ENCODE measurements at regions not wholly inside any gene's neighbourhood (a gene's known extent, or its start where the extent isn't known, plus 50 kb on each side); places are given as distances from the start of the nearest gene placed in this dataset.

- Histone ChIP-seq H3K27me3 (ENCODE audit: control insufficient read depth, insufficient read depth, low read length) (no peaks in the 10 kb centered on the region), H3K4me1 (ENCODE audit: control insufficient read depth, insufficient read depth, low read length) (no peaks in the 10 kb centered on the region), H3K9me3 (ENCODE audit: control insufficient read depth, insufficient read depth, low read depth, low read length) (no peaks in the 10 kb centered on the region), H3K4me3 (ENCODE audit: low read depth in 2 of 2, low read length in 2 of 2) (no peak overlapping the region), H3K27ac (ENCODE audit: low read length) (no peak overlapping the region), H3K36me3 (ENCODE audit: control insufficient read depth, insufficient read depth, low read length) (no peaks in the 10 kb centered on the region)
- ATAC-seq: no peak
- ChIA-PET CTCF (no interaction called here), POLR2A (no interaction called here)
- intact Hi-C loops (cut with micrococcal nuclease; ENCODE audit: unreplicated experiment): no loop called here
- no peak for DNase-seq (ENCODE audit: low read depth, low spot score)
- TF ChIP-seq REST (IDR thresholded peaks at IDR 0.05; ENCODE audit: insufficient read depth in 1 of 2, low read depth in 2 of 2, low read length in 1 of 2): no peak
- TF ChIP-seq SIN3A (IDR thresholded peaks at IDR 0.05; ENCODE audit: borderline replicate concordance, insufficient read depth, low read depth, low read length): no peak
- no peak for TF ChIP-seq CTCF (IDR thresholded peaks at IDR 0.05)
- no peak for TF ChIP-seq POLR2AphosphoS5 (IDR thresholded peaks at IDR 0.05; ENCODE audit: low read depth, low read length)
- no peak for TF ChIP-seq TCF7L2 (IDR thresholded peaks at IDR 0.05; ENCODE audit: low read depth, low read length)
- no TSS peak for BruUV-seq (replicated peaks)
- in situ Hi-C loops (cut with HindIII; ENCODE audit: low pct_unique_long_range_greater_than_20kb, low sequenced_read_pairs): no loop called here
Measured at GRCh38 chr3:103906304-103906703, 1460.4 kb upstream of the ALCAM start.

- in situ Hi-C loops (cut with HindIII; ENCODE audit: low pct_unique_long_range_greater_than_20kb, low sequenced_read_pairs) (no loop called here), intact Hi-C loops (cut with micrococcal nuclease; ENCODE audit: unreplicated experiment) (no loop called here)
- ATAC-seq: no peak
- DNase-seq (ENCODE audit: low read depth, low spot score): no peak
- no peak for TF ChIP-seq POLR2AphosphoS5 (IDR thresholded peaks at IDR 0.05; ENCODE audit: low read depth, low read length)
- TF ChIP-seq REST (IDR thresholded peaks at IDR 0.05; ENCODE audit: insufficient read depth in 1 of 2, low read depth in 2 of 2, low read length in 1 of 2): no peak
- TF ChIP-seq CTCF (IDR thresholded peaks at IDR 0.05): no peak
- TF ChIP-seq SIN3A (IDR thresholded peaks at IDR 0.05; ENCODE audit: borderline replicate concordance, insufficient read depth, low read depth, low read length): no peak
- no peak for TF ChIP-seq TCF7L2 (IDR thresholded peaks at IDR 0.05; ENCODE audit: low read depth, low read length)
- POLR2A ChIA-PET: no interaction called here
- Histone ChIP-seq H3K27ac (ENCODE audit: low read length) (no peak overlapping the region), H3K4me3 (ENCODE audit: low read depth in 2 of 2, low read length in 2 of 2) (no peak overlapping the region), H3K36me3 (ENCODE audit: control insufficient read depth, insufficient read depth, low read length) (no peaks in the 10 kb centered on the region), H3K27me3 (ENCODE audit: control insufficient read depth, insufficient read depth, low read length) (no peaks in the 10 kb centered on the region), H3K9me3 (ENCODE audit: control insufficient read depth, insufficient read depth, low read depth, low read length) (no peaks in the 10 kb centered on the region), H3K4me1 (ENCODE audit: control insufficient read depth, insufficient read depth, low read length) (no peaks in the 10 kb centered on the region)
- CTCF ChIA-PET: no interaction called here
- BruUV-seq (replicated peaks): no TSS peak
Measured at GRCh38 chr3:103906808-103907207, 1459.9 kb upstream of the ALCAM start.
